ENCODE measurements at regions not wholly inside any gene's neighbourhood (a gene's known extent, or its start where the extent isn't known, plus 50 kb on each side); places are given as distances from the start of the nearest gene placed in this dataset.
"Not testable (repeated sequence)": the region's sequence is repeated elsewhere in the genome, so short reads cannot be mapped to it uniquely, and the experiment has no call there.

- no peak overlapping the region for H3K4me3 ChIP-seq (ENCODE audit: low read depth, low read length)
- TF ChIP-seq CTCF (IDR thresholded peaks at IDR 0.05; ENCODE audit: borderline replicate concordance, insufficient read depth, low read depth, low read length) = no peak
Observed at GRCh38 chr12:59446116-59446515, 149.7 kb upstream of the SLC16A7 start.

- no peak for TF ChIP-seq CTCF (IDR thresholded peaks at IDR 0.05; ENCODE audit: borderline replicate concordance, insufficient read depth, low read depth, low read length)
- H3K4me3 ChIP-seq (ENCODE audit: low read depth, low read length) = no peak overlapping the region
Observed at GRCh38 chr12:59444932-59445331, 150.9 kb upstream of the SLC16A7 start.

- TF ChIP-seq CTCF (IDR thresholded peaks at IDR 0.05; ENCODE audit: borderline replicate concordance, insufficient read depth, low read depth, low read length) = no peak
- H3K4me3 ChIP-seq (ENCODE audit: low read depth, low read length) = no peak overlapping the region
Observed at GRCh38 chr12:59432057-59432456, 163.8 kb upstream of the SLC16A7 start.

- no peak for TF ChIP-seq CTCF (IDR thresholded peaks at IDR 0.05; ENCODE audit: borderline replicate concordance, insufficient read depth, low read depth, low read length)
- no peak overlapping the region for H3K4me3 ChIP-seq (ENCODE audit: low read depth, low read length)
Observed at GRCh38 chr12:59431266-59431665, 164.6 kb upstream of the SLC16A7 start.

GRCh38 chr12:59429766-59430165, 166.1 kb upstream of the SLC16A7 start:
- TF ChIP-seq CTCF (IDR thresholded peaks at IDR 0.05; ENCODE audit: borderline replicate concordance, insufficient read depth, low read depth, low read length) = no peak
- H3K4me3 ChIP-seq (ENCODE audit: low read depth, low read length) = no peak overlapping the region

GRCh38 chr12:59425798-59426197, 170.0 kb upstream of the SLC16A7 start:
- H3K4me3 ChIP-seq (ENCODE audit: low read depth, low read length) = no peak overlapping the region
- TF ChIP-seq CTCF (IDR thresholded peaks at IDR 0.05; ENCODE audit: borderline replicate concordance, insufficient read depth, low read depth, low read length) = no peak

- not testable (repeated sequence) for H3K4me3 ChIP-seq (ENCODE audit: low read depth, low read length)
Observed at GRCh38 chr12:59424666-59425065, 171.2 kb upstream of the SLC16A7 start.

GRCh38 chr12:59414051-59414450, 181.8 kb upstream of the SLC16A7 start:
- no peak for TF ChIP-seq CTCF (IDR thresholded peaks at IDR 0.05; ENCODE audit: borderline replicate concordance, insufficient read depth, low read depth, low read length)
- H3K4me3 ChIP-seq (ENCODE audit: low read depth, low read length) = no peak overlapping the region
